ENCODE measurements at regions not wholly inside any gene's neighbourhood (a gene's known extent, or its start where the extent isn't known, plus 50 kb on each side); places are given as distances from the start of the nearest gene placed in this dataset.

DNA sequence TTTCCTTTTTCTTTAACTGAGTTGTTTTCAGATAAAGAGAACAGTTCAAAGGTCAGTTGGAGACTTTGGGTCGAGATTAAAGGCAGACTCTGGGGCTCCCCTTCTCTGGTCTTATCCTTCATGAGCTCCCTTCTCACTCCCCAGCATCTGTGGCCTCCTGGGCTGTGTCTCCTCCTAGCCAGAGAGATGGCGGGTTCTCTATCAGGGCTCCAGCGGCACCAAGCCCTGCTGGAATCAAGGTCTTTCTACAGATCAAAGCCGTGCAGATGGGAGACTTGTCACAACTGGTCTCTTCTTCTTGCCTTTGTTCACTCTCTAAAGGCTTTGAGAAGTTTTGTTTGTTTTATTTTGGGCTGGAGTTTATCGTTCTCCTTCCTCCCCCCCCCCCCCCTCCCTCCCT is 373.7 kb upstream of the C1orf174 start:
- Histone ChIP-seq H3K27me3 (no peaks in the 10 kb centered on the region), H3K9me3 (no peaks in the 10 kb centered on the region), H3K4me3 (ENCODE audit: low read depth in 1 of 2, low read length in 1 of 2) (no peak overlapping the region), H3K4me1 (ENCODE audit: control insufficient read depth in 1 of 2, insufficient read depth in 1 of 2, low read depth in 1 of 2, low read length in 1 of 2) (no peaks in the 10 kb centered on the region), H3K27ac (no peak overlapping the region), H3K36me3 (no peaks in the 10 kb centered on the region)
- TF ChIP-seq, protein P1, sequence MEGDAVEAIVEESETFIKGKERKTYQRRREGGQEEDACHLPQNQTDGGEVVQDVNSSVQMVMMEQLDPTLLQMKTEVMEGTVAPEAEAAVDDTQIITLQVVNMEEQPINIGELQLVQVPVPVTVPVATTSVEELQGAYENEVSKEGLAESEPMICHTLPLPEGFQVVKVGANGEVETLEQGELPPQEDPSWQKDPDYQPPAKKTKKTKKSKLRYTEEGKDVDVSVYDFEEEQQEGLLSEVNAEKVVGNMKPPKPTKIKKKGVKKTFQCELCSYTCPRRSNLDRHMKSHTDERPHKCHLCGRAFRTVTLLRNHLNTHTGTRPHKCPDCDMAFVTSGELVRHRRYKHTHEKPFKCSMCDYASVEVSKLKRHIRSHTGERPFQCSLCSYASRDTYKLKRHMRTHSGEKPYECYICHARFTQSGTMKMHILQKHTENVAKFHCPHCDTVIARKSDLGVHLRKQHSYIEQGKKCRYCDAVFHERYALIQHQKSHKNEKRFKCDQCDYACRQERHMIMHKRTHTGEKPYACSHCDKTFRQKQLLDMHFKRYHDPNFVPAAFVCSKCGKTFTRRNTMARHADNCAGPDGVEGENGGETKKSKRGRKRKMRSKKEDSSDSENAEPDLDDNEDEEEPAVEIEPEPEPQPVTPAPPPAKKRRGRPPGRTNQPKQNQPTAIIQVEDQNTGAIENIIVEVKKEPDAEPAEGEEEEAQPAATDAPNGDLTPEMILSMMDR (IDR thresholded peaks at IDR 0.05), result no peak

DNA sequence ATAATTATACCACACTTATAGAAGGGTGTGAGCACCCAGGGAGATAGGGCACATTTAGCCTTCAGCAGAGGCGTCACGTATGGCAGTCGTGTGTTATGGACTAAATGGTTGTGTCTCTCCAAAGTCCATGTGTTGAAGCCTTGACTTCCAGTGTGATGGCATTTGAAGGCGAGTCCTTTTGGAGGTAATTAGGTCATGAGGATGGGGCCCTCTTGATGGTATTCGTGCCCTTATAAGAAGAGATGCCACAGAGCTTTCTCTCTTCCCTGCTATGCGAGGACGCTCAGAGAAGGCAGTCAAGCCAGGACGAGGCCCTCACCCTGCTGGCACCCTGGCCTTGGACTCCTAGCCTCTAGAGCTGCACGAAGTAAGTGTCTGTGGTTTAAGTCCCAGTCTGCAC is 375.0 kb upstream of the C1orf174 start:
- H3K36me3 ChIP-seq, result no peaks in the 10 kb centered on the region
- no peaks in the 10 kb centered on the region for H3K27me3 ChIP-seq
- no peak overlapping the region for H3K4me3 ChIP-seq (ENCODE audit: low read depth in 1 of 2, low read length in 1 of 2)
- no peak overlapping the region for H3K27ac ChIP-seq
- H3K9me3 ChIP-seq, result no peaks in the 10 kb centered on the region
- no peaks in the 10 kb centered on the region for H3K4me1 ChIP-seq (ENCODE audit: control insufficient read depth in 1 of 2, insufficient read depth in 1 of 2, low read depth in 1 of 2, low read length in 1 of 2)
- TF ChIP-seq, protein P1 (IDR thresholded peaks at IDR 0.05), result no peak

DNA sequence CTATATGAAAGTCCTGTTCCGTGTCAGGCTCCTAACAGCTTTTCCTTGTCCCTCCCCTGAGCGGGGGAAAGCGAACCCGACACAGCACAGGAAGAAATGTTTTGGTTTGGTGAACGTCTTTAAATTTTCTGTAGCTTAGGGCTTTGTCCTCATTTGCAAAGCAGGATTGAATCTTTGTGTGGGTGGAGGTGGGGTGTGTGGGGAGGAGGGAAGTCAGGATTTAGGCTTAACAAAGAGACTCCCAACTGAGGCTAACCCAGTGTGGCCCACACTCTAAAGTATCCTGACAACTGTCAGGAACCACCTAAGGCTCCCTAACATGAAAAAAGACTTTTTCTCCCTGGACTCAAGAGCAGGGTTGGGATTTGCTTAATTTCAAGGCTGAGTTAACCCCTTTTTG is 376.2 kb upstream of the C1orf174 start:
- no peaks in the 10 kb centered on the region for H3K4me1 ChIP-seq (ENCODE audit: control insufficient read depth in 1 of 2, insufficient read depth in 1 of 2, low read depth in 1 of 2, low read length in 1 of 2)
- TF ChIP-seq, protein P1 (IDR thresholded peaks at IDR 0.05), result no peak

DNA sequence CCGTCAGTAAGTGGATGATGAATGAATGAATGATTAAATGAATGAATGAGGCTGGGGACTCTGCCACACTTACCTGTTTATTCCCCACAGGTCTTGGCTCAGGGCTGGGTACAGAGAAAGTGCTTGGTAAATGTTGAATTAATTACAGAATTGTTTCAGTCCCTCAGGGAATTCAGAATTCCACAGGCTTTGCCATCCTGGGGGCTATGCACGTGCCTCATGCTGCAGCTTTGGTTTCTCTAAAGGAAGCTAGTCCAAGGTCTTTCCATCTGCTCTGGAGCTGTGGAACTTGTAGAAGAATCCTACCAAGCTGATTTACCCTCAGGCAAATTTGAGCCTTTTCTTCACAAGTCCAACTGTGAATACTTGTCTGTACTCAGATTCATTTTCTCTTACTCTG is 376.8 kb upstream of the AJAP1 start:
- H3K27ac ChIP-seq, result no peak overlapping the region
- no peaks in the 10 kb centered on the region for H3K4me1 ChIP-seq (ENCODE audit: control insufficient read depth in 1 of 2, insufficient read depth in 1 of 2, low read depth in 1 of 2, low read length in 1 of 2)
- no peaks in the 10 kb centered on the region for H3K27me3 ChIP-seq
- TF ChIP-seq, protein P1 (IDR thresholded peaks at IDR 0.05), result no peak
- H3K36me3 ChIP-seq, result no peaks in the 10 kb centered on the region
- H3K9me3 ChIP-seq, result no peaks in the 10 kb centered on the region
- no peak overlapping the region for H3K4me3 ChIP-seq (ENCODE audit: low read depth in 1 of 2, low read length in 1 of 2)

More for the DNA sequence above, 376.2 kb upstream of the C1orf174 start:
- Histone ChIP-seq H3K27me3 (no peaks in the 10 kb centered on the region), H3K36me3 (no peaks in the 10 kb centered on the region), H3K9me3 (no peaks in the 10 kb centered on the region), H3K27ac (no peak overlapping the region), H3K4me3 (ENCODE audit: low read depth in 1 of 2, low read length in 1 of 2) (no peak overlapping the region)

DNA sequence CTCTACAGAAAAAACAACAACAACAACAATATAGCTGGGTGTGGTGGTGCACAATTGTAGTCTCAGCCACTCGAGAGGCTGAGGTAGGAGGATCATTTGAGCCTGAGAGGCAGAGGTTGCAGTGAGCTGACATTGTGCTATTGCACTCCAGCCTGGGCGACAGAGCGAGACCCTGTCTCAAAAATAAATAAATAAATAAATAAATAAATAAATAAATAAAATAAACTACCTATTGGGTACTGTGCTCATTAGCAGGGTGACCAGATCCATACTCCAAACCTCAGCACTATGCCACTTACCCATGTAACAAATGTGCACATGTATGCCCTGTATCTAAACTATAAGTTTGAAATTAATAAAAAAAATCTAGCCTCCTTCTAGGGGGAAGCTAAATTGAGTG is 369.4 kb upstream of the AJAP1 start:
- H3K4me3 ChIP-seq (ENCODE audit: low read depth in 1 of 2, low read length in 1 of 2), result no peak overlapping the region
- H3K4me1 ChIP-seq (ENCODE audit: control insufficient read depth in 1 of 2, insufficient read depth in 1 of 2, low read depth in 1 of 2, low read length in 1 of 2), result no peaks in the 10 kb centered on the region
- no peaks in the 10 kb centered on the region for H3K27me3 ChIP-seq

More for the DNA sequence above, 369.4 kb upstream of the AJAP1 start:
- Histone ChIP-seq H3K9me3 (no peaks in the 10 kb centered on the region), H3K36me3 (no peaks in the 10 kb centered on the region), H3K27ac (no peak overlapping the region)
- TF ChIP-seq, protein P1 (IDR thresholded peaks at IDR 0.05), result no peak

Data from neutrophil (primary cell).